GM19238 (cell line): ENCODE measurements at regions not wholly inside any gene's neighbourhood (a gene's known extent, or its start where the extent isn't known, plus 50 kb on each side); places are given as distances from the start of the nearest gene placed in this dataset.
"Not testable (repeated sequence)": the region's sequence is repeated elsewhere in the genome, so short reads cannot be mapped to it uniquely, and the experiment has no call there.

Experiments used
- DNase-seq: peaks from one replicate; pipeline ENCODE4 v3.0.0; 2011; ENCODE audit warnings: low spot score; ENCODE audit not compliant: insufficient read length

DNA sequence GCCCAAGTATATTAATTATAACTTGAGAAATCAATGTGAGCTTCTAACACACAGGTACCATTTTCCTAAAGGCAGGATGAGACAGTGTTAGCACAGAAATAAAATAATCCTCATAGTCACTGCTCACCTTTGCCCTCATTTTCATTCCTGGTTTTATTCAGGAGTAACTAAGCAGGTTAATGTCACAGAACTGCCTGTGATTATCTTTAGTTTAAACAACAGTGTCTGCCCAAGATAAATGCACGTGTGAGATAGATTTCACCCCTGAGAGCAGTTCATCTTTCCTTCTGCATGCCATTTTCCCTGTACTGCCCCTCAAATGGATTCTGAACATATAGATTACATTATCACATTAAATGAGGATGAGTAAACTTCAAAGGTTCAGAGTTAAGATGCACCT, 250.7 kb downstream of the RMST start:
- DNase-seq, result no peak

DNA sequence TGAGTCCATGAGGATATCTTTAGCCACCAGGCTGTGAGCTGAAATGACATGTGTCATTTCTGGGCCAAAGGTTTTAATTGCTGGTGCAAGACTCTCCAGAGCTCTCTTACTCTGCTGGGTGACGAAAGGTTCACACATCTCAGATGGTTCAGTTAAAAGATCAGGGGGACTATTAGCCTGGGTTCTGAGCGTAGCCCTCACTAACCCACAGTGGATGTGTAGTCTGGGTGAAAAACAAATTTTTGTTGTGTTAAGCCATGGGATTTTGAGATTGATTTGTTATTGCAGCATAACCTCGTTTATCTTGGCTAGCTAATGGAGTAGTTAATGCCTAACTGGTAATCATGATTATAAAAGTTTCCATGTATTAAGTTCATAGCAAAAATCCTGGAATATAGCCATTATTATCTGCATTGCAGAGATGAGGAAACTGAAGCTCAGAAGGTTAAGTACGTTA, 251.5 kb downstream of the RMST start:
- DNase-seq, result no peak

GRCh38 chr12:97716356-97716755, 253.8 kb downstream of the RMST start:
- no peak for DNase-seq

DNA sequence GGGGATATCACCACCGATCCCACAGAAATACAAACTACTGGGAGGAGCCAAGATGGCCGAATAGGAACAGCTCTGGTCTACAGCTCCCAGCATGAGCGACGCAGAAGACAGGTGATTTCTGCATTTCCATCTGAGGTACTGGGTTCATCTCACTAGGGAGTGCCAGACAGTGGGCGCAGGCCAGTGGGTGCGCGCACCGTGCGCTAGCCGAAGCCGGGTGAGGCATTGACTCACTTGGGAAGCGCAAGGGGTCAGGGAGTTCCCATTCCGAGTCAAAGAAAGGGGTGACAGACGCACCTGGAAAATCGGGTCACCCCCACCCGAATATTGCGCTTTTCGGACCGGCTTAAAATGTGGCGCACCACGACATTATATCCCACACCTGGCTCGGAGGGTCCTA, 261.2 kb downstream of the RMST start:
- not testable (repeated sequence) for DNase-seq

DNA sequence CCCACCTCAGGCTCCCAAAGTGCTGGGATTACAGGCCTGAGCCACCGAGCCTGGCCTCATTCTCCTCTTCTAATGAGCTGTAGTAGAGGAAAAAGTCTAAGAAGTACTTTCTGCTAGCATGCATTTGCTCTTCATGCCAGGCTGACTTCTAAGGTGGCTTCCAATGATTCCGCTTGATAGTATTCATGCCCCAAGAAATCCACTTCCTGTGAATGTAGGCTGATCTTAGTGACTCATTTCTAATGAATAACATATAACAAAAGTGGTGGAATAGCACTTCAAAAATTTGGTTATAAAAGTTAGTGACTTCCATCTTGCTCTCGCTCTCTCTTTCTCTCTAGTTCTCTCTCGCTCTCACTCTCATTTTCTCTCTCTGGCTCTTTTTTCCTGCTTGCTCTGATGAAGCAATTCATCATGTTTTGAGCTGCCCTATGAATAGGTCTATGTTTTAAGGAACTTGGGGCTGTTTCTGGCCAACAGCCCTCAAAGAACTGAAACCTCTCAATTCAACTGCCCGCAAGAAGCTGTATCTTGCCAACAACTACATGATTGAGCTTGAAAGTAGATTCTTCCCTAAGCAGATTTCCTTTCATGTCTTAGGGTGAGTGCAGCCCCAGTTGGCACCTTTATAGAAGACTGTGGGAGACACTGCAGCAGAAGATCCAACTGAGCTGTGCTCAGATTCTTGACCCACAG, 282.9 kb downstream of the RMST start:
- DNase-seq, result no peak

- DNase-seq, result no peak
These were observed 285.7 kb downstream of the RMST start for GRCh38 chr12:97748298-97748697.

GRCh38 chr12:97751704-97752103, 289.1 kb downstream of the RMST start:
- no peak for DNase-seq

DNA sequence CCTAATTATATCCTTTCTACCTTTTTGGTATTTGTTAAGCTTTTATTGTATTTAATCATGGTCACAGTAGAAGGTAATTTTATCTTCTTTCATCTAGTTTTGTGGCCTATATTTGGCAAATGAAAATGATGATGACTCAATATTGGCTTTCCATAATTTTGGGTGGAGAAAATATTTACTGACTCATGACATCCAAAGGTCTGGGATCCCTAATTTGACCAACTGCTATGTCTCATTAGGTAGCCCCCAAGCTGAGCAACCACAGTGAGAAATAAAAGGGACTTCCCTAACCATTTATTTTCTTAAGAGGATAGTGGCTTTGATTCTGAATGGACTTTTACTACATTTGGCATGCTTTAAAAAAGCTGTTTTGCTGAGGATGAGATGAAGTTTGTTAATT, 289.5 kb downstream of the RMST start:
- no peak for DNase-seq

GRCh38 chr12:97753332-97753731, 290.7 kb downstream of the RMST start:
- no peak for DNase-seq

- DNase-seq, result no peak
These were observed 291.7 kb downstream of the RMST start for GRCh38 chr12:97754306-97754705.

- no peak for DNase-seq
These were observed 293.6 kb downstream of the RMST start for GRCh38 chr12:97756066-97756666.

GRCh38 chr12:97756741-97757140, 294.1 kb downstream of the RMST start:
- no peak for DNase-seq

DNA sequence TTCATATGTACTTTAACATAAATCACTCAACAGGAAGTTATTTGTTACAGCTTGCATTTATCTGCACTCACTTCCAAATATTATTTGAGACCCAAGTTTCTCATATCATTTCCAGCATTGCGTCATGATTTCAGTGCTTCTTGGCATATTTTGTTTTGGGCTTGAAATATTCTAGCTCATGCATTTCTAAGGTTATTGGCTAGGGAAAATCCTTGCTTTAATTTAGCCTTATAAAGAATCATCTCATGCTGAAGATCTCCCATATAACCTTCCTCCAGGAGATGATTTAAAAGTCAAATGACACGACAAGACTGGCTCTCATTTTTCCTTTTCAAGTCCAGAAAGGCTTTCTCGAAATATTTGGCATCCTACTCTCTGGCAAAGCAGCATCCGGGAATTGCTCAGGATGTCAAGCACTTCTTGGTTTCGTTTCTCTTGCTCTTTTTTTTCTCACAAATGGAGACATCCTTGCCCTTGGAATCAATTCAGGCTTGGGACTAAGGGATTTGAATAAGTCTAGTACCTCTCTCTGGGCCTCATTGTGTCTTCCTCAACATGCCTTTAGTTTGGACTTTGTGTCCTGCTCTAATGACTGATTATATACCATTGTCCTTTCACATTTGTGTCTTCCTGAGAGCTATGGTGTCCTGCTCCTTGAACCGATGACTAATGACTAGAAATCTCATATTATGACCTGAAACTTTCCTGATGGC, 295.0 kb downstream of the RMST start:
- DNase-seq, result no peak

DNA sequence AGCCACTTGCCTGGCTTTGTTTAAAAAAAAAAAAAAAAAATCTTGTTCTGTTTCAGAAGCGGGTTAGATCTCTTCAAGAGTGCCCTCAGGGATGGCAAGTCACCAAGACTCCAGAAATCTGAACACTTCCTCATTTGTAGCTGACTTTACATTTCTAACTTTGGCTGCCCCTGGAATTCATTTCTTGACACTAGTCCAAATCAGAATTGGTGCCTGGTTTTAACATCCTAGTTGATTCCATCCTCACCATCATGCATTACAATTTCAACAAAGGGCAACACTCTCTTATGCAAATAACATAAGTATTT, 295.5 kb downstream of the RMST start:
- no peak for DNase-seq

DNA sequence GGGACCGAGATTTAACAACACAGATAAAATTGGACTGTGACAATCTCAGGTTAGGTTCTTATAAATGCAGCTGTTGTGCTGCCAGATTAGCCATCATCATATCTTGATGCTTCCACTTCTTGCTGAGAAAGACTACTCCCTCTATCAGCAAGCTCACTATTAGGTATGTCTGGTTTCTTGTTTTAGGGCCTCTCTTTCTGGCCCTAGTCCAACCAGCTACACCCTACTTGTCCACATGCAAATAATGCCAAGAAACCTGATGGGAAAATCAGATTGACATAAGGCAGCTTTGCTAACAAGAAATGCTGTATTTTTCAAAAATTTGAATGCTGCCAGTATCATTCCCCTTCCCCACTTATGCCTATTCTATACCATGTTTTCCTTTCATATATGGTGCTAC, 296.0 kb downstream of the RMST start:
- no peak for DNase-seq

- DNase-seq, result no peak
These were observed 298.0 kb downstream of the RMST start for GRCh38 chr12:97760601-97761000.

GRCh38 chr12:97763113-97763512, 300.5 kb downstream of the RMST start:
- DNase-seq, result no peak

- no peak for DNase-seq
These were observed 302.1 kb downstream of the RMST start for GRCh38 chr12:97764700-97765099.

- DNase-seq, result no peak
These were observed 304.7 kb downstream of the RMST start for GRCh38 chr12:97767347-97767746.

DNA sequence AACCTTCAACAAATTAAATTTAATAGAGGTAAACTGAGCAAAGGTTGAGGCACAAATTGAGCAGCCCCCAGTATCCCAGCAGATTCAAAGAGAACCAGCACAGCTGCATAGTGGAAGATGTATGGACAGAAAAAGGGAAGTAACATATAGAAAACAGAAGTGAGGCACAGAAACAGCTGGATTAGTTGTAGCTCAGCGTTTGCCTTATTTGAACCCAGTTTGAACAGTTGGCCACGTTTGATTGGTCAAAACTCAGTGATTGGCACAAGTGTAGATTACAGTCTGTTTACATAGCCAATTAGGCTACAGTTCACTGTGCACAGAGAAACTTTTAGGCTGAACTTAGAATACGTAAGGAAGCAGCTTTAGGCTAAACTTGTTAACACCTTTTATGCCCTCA, 315.5 kb downstream of the RMST start:
- no peak for DNase-seq

GRCh38 chr12:97781342-97781741, 318.7 kb downstream of the RMST start:
- DNase-seq, result no peak

DNA sequence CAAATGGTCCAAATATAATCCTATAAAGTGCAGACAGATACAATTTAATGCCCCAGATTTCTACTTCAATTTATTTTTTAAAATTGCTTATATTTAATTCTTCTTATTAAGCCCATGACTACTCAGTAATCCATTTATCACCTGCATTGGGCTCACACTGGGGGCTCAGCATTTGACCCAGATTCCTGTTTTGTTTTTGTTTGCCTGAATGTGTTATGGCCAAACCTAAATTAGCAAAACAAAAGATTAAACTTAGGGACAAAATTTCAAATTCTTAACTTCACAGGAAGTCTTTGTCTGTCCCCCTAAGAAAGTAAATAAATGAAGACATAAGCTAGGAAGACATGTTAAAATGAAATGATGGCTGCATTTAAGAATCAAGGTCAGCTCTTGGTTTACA, 322.3 kb downstream of the RMST start:
- DNase-seq, result no peak

DNA sequence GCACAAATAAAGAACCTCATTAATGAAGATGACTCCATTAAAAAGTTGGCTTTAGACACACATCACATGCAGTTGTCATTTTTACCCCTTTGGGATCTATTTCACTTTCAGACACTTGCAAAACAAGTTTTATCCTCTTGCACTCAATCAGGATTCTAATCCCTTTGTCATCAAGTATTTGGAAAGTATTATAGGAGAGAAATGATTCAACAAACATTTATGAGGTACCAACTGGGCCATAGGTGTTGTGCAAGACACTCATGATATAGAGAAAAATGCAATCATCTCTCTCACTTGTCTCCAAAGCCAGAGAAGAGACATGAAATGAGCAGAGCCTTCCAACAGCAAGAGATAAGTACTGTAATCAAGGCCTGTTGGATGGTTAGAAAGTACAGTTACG, 327.7 kb downstream of the RMST start:
- DNase-seq, result no peak
